ENCODE measurements at regions not wholly inside any gene's neighbourhood (a gene's known extent, or its start where the extent isn't known, plus 50 kb on each side); places are given as distances from the start of the nearest gene placed in this dataset.

GRCh38 chr14:101077481-101078074 lies 174.1 kb upstream of the RTL1 start:
- Histone ChIP-seq H4K20me1 (ENCODE audit: insufficient read depth, low read length) (no peaks in the 10 kb centered on the region), H3K27ac (ENCODE audit: low read depth, low read length) (no peak overlapping the region), H2AFZ (ENCODE audit: low read length) (no peak overlapping the region), H3K4me3 (ENCODE audit: insufficient read depth, low read length) (peak overlapping the region; percentile 54), H3K36me3 (ENCODE audit: insufficient read depth, low read length) (no peaks in the 10 kb centered on the region), H3K9me3 (ENCODE audit: low read depth, low read length) (no peaks in the 10 kb centered on the region), H3K4me2 (ENCODE audit: insufficient read depth, low read length) (peak overlapping the region; percentile 60), H3K4me1 (ENCODE audit: insufficient read depth, low read length) (peaks cover 25% of the 10 kb centered on the region), H3K79me2 (ENCODE audit: insufficient read depth, low read length) (no peaks in the 10 kb centered on the region), H3K27me3 (ENCODE audit: insufficient read depth, low read length) (peaks cover 13% of the 10 kb centered on the region)
- peak; percentile 89 for DNase-seq (ENCODE audit: insufficient read length, low spot score, missing footprints)
- TF ChIP-seq, protein P1, sequence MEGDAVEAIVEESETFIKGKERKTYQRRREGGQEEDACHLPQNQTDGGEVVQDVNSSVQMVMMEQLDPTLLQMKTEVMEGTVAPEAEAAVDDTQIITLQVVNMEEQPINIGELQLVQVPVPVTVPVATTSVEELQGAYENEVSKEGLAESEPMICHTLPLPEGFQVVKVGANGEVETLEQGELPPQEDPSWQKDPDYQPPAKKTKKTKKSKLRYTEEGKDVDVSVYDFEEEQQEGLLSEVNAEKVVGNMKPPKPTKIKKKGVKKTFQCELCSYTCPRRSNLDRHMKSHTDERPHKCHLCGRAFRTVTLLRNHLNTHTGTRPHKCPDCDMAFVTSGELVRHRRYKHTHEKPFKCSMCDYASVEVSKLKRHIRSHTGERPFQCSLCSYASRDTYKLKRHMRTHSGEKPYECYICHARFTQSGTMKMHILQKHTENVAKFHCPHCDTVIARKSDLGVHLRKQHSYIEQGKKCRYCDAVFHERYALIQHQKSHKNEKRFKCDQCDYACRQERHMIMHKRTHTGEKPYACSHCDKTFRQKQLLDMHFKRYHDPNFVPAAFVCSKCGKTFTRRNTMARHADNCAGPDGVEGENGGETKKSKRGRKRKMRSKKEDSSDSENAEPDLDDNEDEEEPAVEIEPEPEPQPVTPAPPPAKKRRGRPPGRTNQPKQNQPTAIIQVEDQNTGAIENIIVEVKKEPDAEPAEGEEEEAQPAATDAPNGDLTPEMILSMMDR (IDR thresholded peaks at IDR 0.05; ENCODE audit: extremely low read depth, low read depth, low read length), result no peak

DNA sequence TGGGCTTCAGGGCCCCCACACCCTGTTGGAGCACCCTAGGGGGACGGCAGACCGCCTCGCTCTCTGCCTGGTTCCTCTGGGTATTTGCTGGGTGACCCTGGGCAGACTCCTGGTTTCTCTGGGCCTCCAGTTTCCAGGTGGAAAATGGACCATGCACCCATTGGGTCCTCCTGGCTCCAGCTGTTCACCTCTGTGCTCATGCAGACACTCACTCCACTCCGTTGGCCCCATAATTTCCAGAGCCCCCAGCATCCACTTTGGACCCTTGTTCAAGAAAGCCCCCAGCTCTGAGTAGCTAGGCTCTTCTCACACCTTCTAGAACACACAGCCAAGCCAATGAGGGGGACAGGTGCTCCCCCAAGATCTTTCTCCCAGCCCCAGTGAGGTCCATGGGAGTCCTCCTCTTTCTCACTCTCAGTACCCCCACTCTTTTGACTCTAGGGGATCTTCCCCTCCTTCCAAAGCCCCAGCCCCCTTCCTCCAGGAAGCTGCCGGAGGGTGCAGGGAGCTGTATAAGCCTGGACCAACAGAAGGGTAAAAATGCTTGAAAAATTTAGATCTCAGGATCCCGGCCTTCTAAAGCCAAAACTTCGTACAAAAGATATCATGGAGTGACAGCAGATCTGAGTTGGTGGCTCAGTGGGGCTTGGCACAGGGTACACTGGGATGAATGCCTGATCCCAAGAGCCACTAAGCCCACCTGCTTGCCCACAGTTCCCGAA lies 174.8 kb upstream of the RTL1 start:
- Histone ChIP-seq H4K20me1 (ENCODE audit: insufficient read depth, low read length) (no peaks in the 10 kb centered on the region), H3K27ac (ENCODE audit: low read depth, low read length) (no peak overlapping the region), H3K36me3 (ENCODE audit: insufficient read depth, low read length) (no peaks in the 10 kb centered on the region), H3K4me1 (ENCODE audit: insufficient read depth, low read length) (peaks cover 18% of the 10 kb centered on the region), H3K27me3 (ENCODE audit: insufficient read depth, low read length) (peaks cover 13% of the 10 kb centered on the region), H2AFZ (ENCODE audit: low read length) (no peak overlapping the region), H3K4me3 (ENCODE audit: insufficient read depth, low read length) (no peak overlapping the region), H3K79me2 (ENCODE audit: insufficient read depth, low read length) (no peaks in the 10 kb centered on the region), H3K4me2 (ENCODE audit: insufficient read depth, low read length) (no peak overlapping the region), H3K9me3 (ENCODE audit: low read depth, low read length) (no peaks in the 10 kb centered on the region)
- TF ChIP-seq, protein P1 (IDR thresholded peaks at IDR 0.05; ENCODE audit: extremely low read depth, low read depth, low read length), result no peak
- peak; percentile 85 for DNase-seq (ENCODE audit: insufficient read length, low spot score, missing footprints)

DNA sequence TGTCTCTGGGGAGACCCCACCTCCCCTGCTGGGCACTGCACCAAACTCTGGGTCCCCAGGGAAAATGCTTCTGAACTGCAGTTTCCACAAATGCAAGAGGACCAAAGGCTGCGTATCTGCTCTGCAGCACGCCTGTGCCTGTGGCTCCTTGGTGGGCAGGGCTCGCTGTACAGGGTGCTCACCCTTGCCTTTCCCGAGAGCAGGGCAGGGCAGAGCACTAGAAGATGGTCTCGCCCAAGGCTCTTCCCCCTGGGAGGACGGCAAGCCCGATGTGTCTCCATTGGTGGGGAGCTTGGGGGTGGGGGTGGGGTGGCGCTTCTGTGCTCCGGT lies 175.3 kb upstream of the RTL1 start:
- Histone ChIP-seq H3K4me3 (ENCODE audit: insufficient read depth, low read length) (no peak overlapping the region), H3K4me2 (ENCODE audit: insufficient read depth, low read length) (no peak overlapping the region), H3K27me3 (ENCODE audit: insufficient read depth, low read length) (peaks cover 13% of the 10 kb centered on the region), H3K4me1 (ENCODE audit: insufficient read depth, low read length) (peaks cover 12% of the 10 kb centered on the region), H3K9me3 (ENCODE audit: low read depth, low read length) (no peaks in the 10 kb centered on the region), H4K20me1 (ENCODE audit: insufficient read depth, low read length) (no peaks in the 10 kb centered on the region), H3K36me3 (ENCODE audit: insufficient read depth, low read length) (no peaks in the 10 kb centered on the region), H3K27ac (ENCODE audit: low read depth, low read length) (no peak overlapping the region), H2AFZ (ENCODE audit: low read length) (no peak overlapping the region), H3K79me2 (ENCODE audit: insufficient read depth, low read length) (no peaks in the 10 kb centered on the region)
- TF ChIP-seq, protein P1 (IDR thresholded peaks at IDR 0.05; ENCODE audit: extremely low read depth, low read depth, low read length), result no peak
- DNase-seq (ENCODE audit: insufficient read length, low spot score, missing footprints), result no peak

GRCh38 chr14:101080922-101081593 lies 177.5 kb upstream of the RTL1 start:
- no peak overlapping the region for H3K27ac ChIP-seq (ENCODE audit: low read depth, low read length)
- no peaks in the 10 kb centered on the region for H3K36me3 ChIP-seq (ENCODE audit: insufficient read depth, low read length)
- H3K9me3 ChIP-seq (ENCODE audit: low read depth, low read length), result no peaks in the 10 kb centered on the region
- peaks cover 2% of the 10 kb centered on the region for H3K4me1 ChIP-seq (ENCODE audit: insufficient read depth, low read length)
- no peak for DNase-seq (ENCODE audit: insufficient read length, low spot score, missing footprints)
- H3K4me3 ChIP-seq (ENCODE audit: insufficient read depth, low read length), result no peak overlapping the region
- H2AFZ ChIP-seq (ENCODE audit: low read length), result no peak overlapping the region
- no peaks in the 10 kb centered on the region for H4K20me1 ChIP-seq (ENCODE audit: insufficient read depth, low read length)
- H3K27me3 ChIP-seq (ENCODE audit: insufficient read depth, low read length), result peaks cover 16% of the 10 kb centered on the region
- no peaks in the 10 kb centered on the region for H3K79me2 ChIP-seq (ENCODE audit: insufficient read depth, low read length)
- no peak overlapping the region for H3K4me2 ChIP-seq (ENCODE audit: insufficient read depth, low read length)
- TF ChIP-seq, protein P1 (IDR thresholded peaks at IDR 0.05; ENCODE audit: extremely low read depth, low read depth, low read length), result no peak
